SKM-1 (cell line): ENCODE measurements at regions not wholly inside any gene's neighbourhood (a gene's known extent, or its start where the extent isn't known, plus 50 kb on each side); places are given as distances from the start of the nearest gene placed in this dataset.
"Not testable (repeated sequence)": the region's sequence is repeated elsewhere in the genome, so short reads cannot be mapped to it uniquely, and the experiment has no call there.

Experiments used
- DNase-seq: peaks from one replicate; lab custom pipeline; 2025; ENCODE audit not compliant: unreplicated experiment; lab: John Stamatoyannopoulos, UW

- no peak for DNase-seq
Observed at GRCh38 chr18:73355121-73355520, 487.3 kb upstream of the NETO1 start.

DNA sequence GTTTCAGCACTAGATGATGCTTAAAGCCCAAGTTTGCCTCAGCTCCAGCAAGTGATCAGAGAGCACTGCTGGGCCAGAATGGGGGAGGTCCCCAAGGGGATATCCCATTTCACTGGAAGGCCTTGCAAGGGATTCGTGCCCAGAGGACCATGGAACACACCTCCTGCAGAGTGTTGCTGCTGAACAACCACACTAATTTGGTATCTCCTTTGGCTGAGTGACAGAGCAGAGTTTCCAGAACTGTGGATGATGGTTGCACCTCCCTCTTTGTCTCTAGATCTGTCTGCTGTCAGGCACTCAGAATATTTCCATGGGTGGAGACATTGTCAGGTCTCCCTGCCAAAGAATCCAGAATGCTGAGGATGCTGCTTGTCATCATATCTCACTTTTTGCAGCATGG, 484.8 kb upstream of the NETO1 start:
- DNase-seq, result no peak

GRCh38 chr18:73340135-73340977, 472.6 kb upstream of the NETO1 start:
- DNase-seq, result no peak

- no peak for DNase-seq
Observed at GRCh38 chr18:73331212-73331772, 463.5 kb upstream of the NETO1 start.

GRCh38 chr18:73330106-73330505, 462.3 kb upstream of the NETO1 start:
- DNase-seq, result not testable (repeated sequence)

DNA sequence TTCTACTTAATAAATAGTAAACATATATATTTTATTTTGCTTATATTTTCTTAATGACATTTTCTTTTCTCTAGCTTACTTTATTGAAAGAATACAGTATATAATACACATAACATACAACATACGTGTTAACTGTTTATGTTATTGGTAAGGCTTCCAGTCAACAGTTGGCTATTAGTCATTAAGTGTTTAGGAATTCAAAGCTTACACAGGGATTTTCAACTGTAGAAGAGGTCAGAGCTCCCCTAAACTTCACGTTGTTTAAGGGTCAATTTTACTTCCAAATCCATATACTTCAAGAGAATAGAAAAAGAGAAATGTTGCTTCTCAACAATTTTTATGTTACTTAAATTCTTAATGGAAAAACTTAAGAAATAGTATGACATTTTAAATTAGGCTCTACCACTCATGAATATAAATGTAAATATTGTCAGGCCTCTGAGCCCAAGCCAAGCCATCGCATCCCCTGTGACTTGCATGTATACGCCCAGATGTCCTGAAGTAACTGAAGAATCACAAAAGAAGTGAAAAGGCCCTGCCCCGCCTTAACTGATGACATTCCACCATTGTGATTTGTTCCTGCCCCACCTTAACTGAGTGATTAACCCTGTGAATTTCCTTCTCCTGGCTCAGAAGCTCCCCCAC, 456.5 kb upstream of the NETO1 start:
- DNase-seq, result not testable (repeated sequence)

DNA sequence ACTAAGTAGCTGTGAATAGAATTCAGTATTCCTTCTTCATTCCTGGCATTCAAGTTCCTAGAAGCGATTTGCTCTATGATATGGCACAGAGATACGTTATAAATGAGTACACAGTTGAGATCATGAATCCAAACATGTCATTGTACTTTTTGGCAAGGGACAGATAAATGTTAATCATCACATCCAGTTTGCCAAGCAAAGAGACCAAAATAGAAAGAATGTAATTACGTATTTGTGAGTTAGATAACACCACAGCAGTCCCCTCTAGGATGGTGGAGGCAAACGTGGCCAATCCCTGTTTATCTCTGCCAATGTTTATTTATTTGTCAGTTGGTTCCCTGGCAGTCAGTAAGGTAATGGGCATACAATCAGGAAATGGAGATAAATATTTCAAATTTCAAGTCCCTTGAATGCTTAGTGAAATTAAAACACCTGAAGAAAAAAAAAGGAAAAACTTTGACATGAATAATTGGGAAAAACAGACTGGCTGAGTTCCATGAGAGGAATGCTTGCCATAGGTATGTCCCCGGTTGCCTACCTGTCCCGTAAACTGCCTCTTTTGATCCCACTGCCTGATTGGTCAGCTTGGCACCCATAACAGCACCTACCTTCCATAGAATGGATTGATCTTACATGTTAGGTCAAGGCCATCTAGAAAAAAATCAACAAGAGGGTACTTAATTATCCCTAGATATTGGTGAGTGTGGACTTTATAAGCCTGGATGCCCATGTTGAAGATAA, 451.1 kb upstream of the NETO1 start:
- no peak for DNase-seq

GRCh38 chr18:73316513-73316912, 448.7 kb upstream of the NETO1 start:
- DNase-seq, result no peak

GRCh38 chr18:73315381-73315780, 447.6 kb upstream of the NETO1 start:
- no peak for DNase-seq

DNA sequence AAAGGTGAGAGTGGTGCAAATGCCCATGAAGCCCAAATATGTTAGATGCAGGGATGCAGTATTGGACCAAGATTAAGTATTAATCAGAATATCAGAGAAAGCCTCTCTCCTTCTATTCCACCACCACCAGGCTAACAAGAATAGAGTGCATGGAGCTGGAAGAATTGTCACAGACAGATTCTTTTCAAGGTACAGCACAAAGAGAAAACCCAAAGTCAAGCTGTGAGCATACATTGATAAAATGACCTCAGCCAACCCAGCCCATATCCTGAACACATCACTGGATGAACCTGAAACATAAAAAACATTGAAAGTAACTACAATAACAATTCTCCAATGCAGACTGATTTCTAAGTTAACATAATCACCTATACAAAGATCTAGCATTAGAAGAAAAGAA, 445.7 kb upstream of the NETO1 start:
- no peak for DNase-seq

DNA sequence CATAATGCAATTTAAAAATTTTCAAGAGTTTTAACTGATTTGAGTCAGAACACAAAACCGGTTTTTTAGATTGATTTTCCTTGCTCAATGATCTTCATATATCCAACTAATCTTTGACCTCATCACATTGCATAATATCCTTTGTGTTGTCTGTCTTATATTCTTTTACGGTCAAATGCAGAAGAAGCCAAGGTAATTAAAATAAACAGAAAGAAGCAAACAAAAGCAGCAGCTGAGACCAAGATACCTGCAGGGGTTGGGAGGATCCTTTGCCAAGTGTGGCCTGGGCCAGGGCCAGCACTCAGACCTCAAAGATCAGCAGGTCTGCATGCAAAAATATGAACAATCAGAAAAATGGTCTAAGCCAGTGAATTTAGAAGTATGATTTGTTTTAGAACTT, 428.9 kb upstream of the NETO1 start:
- DNase-seq, result no peak

GRCh38 chr18:73292156-73292555, 424.4 kb upstream of the NETO1 start:
- no peak for DNase-seq

DNA sequence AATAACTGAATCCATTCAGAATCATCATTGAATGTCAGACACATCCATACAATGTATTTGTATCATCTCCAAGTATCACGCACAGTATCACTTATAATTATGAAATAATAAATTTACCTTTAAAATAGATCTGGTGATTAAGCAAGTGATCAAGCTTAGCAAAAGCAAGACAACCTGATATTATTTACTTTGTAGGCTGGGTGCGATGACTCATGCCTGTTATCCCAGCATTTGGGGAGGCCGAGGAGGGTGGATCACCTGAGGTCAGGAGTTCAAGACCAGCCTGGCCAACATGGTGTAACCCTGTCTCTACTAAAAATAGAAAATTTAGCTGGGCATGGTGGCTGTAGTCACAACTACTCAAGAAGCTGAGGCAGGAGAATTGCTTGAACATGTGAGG, 421.0 kb upstream of the NETO1 start:
- no peak for DNase-seq

DNA sequence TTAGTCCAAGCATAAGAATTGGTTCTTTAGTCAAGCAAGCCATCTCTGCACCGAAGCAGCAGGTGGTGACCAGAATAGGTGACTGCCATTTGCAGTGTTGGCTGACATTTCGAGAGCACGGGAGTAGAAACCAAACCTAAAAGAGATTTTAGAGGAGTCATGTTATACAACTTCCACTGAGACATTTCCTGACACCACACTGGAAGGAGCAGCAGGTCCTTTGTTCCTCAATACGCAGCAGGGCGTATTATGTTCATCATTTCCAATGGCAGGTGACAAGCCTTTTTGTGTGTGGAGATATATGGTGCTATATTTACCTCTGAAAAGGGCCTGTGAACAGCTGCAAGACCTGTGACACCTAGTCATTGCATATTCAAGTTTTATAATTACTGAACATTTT, 418.8 kb upstream of the NETO1 start:
- no peak for DNase-seq

DNA sequence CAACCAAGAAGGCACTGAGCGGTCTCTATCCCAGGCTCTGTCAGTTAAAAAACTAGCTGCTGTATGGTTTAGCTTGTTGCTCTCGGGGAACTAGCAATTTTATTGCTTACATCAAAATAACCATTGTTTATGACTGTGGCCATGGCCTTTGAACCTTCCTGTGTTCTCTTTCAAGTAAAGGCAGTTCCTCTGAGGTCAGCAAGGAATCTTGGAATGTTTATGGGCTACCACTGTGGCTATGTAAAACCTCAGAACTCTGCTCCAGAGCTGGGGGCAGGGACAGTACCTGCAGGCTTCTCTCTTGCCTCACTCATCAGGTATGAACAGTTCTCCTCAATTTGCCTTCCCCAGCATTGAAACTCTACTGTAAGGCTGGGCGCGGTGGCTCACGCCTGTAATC, 416.0 kb upstream of the NETO1 start:
- no peak for DNase-seq

GRCh38 chr18:73283032-73283431, 415.2 kb upstream of the NETO1 start:
- no peak for DNase-seq

DNA sequence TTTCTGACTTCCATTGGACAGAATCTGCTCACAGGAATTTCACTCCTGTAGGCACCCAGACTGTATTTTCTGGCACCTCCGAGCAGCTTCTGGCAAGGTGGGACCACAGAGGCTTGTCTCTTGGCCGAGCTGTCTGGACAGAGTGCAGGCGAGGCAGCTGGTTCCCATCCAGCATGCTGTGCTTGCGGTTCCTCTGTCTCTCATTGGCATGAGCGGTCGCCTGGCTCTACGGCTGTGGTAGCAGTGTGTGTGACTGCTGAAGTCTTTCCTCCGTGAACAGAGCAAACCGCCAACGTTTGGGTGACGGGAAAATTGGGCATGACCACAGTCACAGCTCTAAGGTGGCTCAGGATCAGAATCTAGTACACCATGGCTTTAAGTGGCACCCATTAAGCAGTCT, 411.7 kb upstream of the NETO1 start:
- DNase-seq, result no peak

- no peak for DNase-seq
Observed at GRCh38 chr18:73274812-73275621, 407.2 kb upstream of the NETO1 start.

- DNase-seq, result no peak
Observed at GRCh38 chr18:73270920-73271634, 403.3 kb upstream of the NETO1 start.

DNA sequence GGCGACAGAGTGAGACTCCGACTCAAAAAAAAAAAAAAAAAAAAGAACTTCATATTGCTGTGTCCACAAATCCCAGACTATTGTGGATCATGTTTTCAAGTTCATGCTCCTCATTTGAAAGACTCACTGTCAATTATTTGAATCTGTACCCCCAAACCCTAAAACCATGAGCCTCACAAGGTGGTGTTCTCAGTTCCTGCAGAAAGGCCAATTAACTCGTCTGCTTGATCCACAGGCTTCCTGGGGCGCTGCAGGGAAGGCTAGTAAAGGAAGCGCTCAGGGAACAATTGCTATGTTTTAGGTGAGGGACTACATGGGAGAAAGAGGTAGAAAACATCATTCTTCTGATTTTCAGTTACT, 396.8 kb upstream of the NETO1 start:
- DNase-seq, result no peak
